ENCODE measurements at regions not wholly inside any gene's neighbourhood (a gene's known extent, or its start where the extent isn't known, plus 50 kb on each side); places are given as distances from the start of the nearest gene placed in this dataset.

DNA sequence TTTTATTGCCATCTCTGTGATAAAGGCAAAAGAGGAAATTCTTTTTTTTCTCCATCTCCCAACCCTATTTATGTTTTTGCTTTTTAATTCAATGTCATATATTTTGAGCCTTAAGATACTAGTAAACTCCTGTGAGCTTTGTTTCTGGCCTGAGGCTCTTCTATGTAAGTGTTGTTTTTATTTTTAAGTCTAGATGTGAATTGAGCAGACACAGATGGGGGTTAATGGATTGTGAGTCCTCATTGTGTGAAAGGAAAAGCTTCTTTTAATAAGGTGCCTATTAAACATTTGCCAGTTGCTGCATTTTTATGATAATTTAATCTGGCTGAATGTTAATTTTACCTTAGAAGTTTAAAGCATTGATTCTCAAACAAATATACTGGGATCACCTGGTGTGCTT is 2337.9 kb upstream of the RAG2 start:
- BruUV-seq (replicated peaks) = no TSS peak
- ChIA-PET CTCF (ENCODE audit: low intra/inter-chr PET ratio, low total read pairs) (no interaction called here), POLR2A (no interaction called here)
- no peak overlapping the region for H3K27ac ChIP-seq (ENCODE audit: extremely low read length, insufficient read depth, low read length)
- no peaks in the 10 kb centered on the region for H3K4me1 ChIP-seq (ENCODE audit: insufficient read depth, low read length)
- no peak for DNase-seq (ENCODE audit: low spot score)
- intact Hi-C loops (cut with micrococcal nuclease; ENCODE audit: unreplicated experiment) = no loop called here
- H3K79me2 ChIP-seq (ENCODE audit: insufficient read depth, low read length) = no peaks in the 10 kb centered on the region
- no peak overlapping the region for H3K4me2 ChIP-seq (ENCODE audit: low read depth, low read length)
- H3K9me3 ChIP-seq (ENCODE audit: low read length) = peaks cover 25% of the 10 kb centered on the region
- FAIRE-seq = no peak
- no peaks in the 10 kb centered on the region for H3K27me3 ChIP-seq (ENCODE audit: control insufficient read depth in 1 of 2, insufficient read depth in 2 of 2, low read length in 2 of 2)
- no peak for TF ChIP-seq NFIB (CRISPR knock-in tag; IDR thresholded peaks at IDR 0.05; ENCODE audit: borderline replicate concordance)
- TF ChIP-seq BHLHE40 (IDR thresholded peaks at IDR 0.05; ENCODE audit: low read length) = no peak
- no peak for TF ChIP-seq PHF8 (CRISPR knock-in tag; IDR thresholded peaks at IDR 0.05)
- TF ChIP-seq TEAD2 (CRISPR knock-in tag; IDR thresholded peaks at IDR 0.05) = no peak
- TF ChIP-seq SMARCE1 (IDR thresholded peaks at IDR 0.05; ENCODE audit: borderline replicate concordance) = no peak
- no peak for TF ChIP-seq FOXO1 (CRISPR knock-in tag; IDR thresholded peaks at IDR 0.05)
- TF ChIP-seq KAT7 (CRISPR knock-in tag; IDR thresholded peaks at IDR 0.05; ENCODE audit: borderline replicate concordance) = no peak
- TF ChIP-seq ZNF615 (CRISPR knock-in tag; IDR thresholded peaks at IDR 0.05; ENCODE audit: borderline replicate concordance) = no peak
- TF ChIP-seq HHEX (CRISPR knock-in tag; IDR thresholded peaks at IDR 0.05) = no peak
- no peak for TF ChIP-seq RCOR2 (CRISPR knock-in tag; IDR thresholded peaks at IDR 0.05)
- no peak for TF ChIP-seq EED (CRISPR knock-in tag; IDR thresholded peaks at IDR 0.05)
- no peak for TF ChIP-seq MXI1 (IDR thresholded peaks at IDR 0.05; ENCODE audit: borderline replicate concordance, low read depth, low read length)
- in situ Hi-C loops (cut with HindIII; ENCODE audit: extremely low pct_ligation_motif_present, low pct_unique_long_range_greater_than_20kb) = no loop called here
- no peaks in the 10 kb centered on the region for H4K20me1 ChIP-seq (ENCODE audit: insufficient read depth, low read length)
- no peak overlapping the region for H3K9ac ChIP-seq (ENCODE audit: insufficient read depth, low read depth, low read length)
- no peak for ATAC-seq
- no peak overlapping the region for H2AFZ ChIP-seq (ENCODE audit: low read length)
- no peaks in the 10 kb centered on the region for H3K36me3 ChIP-seq (replicated peaks in 1 of 2; ENCODE audit: control insufficient read depth in 1 of 2, insufficient read depth in 2 of 2, low read length in 2 of 2)
- H3K4me3 ChIP-seq (replicated peaks in 1 of 3; ENCODE audit: insufficient read depth in 1 of 3, low read depth in 2 of 3, low read length in 3 of 3) = no peak overlapping the region

DNA sequence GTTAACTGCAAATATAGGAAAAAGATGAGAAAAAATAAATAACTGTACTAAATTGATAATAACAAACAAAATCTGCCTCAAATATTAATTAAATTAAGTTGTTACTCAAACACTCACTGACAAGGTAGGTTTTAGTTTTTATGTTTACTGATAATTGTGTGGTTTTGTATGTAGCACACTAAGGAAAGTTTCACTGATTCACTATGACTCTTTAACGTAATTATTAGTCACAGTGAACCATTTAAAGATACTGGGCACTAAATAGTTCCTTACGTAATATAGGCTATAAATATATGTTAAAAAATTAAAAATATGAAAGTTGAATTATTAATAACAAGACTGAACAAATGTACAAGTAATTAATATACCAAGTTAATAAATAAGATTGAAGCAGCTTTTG is 2330.0 kb upstream of the RAG2 start:
- Histone ChIP-seq H3K36me3 (replicated peaks in 1 of 2; ENCODE audit: control insufficient read depth in 1 of 2, insufficient read depth in 2 of 2, low read length in 2 of 2) (no peaks in the 10 kb centered on the region), H4K20me1 (ENCODE audit: insufficient read depth, low read length) (no peaks in the 10 kb centered on the region), H3K79me2 (ENCODE audit: insufficient read depth, low read length) (no peaks in the 10 kb centered on the region), H3K9ac (ENCODE audit: insufficient read depth, low read depth, low read length) (no peak overlapping the region), H3K9me3 (ENCODE audit: low read length) (peaks cover 11% of the 10 kb centered on the region), H3K4me1 (ENCODE audit: insufficient read depth, low read length) (no peaks in the 10 kb centered on the region), H3K27ac (ENCODE audit: extremely low read length, insufficient read depth, low read length) (no peak overlapping the region), H2AFZ (ENCODE audit: low read length) (no peak overlapping the region), H3K4me2 (ENCODE audit: low read depth, low read length) (no peak overlapping the region), H3K27me3 (ENCODE audit: control insufficient read depth in 1 of 2, insufficient read depth in 2 of 2, low read length in 2 of 2) (no peaks in the 10 kb centered on the region; a peak in 1 of 5 replicates), H3K4me3 (replicated peaks in 1 of 3; ENCODE audit: insufficient read depth in 1 of 3, low read depth in 2 of 3, low read length in 3 of 3) (no peak overlapping the region)
- intact Hi-C loops (cut with micrococcal nuclease; ENCODE audit: unreplicated experiment) (no loop called here), in situ Hi-C loops (cut with HindIII; ENCODE audit: extremely low pct_ligation_motif_present, low pct_unique_long_range_greater_than_20kb) (no loop called here)
- FAIRE-seq = no peak
- WGBS (ENCODE audit: low lambda C conversion rate) = 10% methylated on average over 2 of the region's 2 CpGs
- CTCF ChIA-PET (ENCODE audit: low intra/inter-chr PET ratio, low total read pairs) = no interaction called here
- BruUV-seq (replicated peaks) = no TSS peak
- POLR2A ChIA-PET = no interaction called here
- DNase-seq (ENCODE audit: low spot score) = no peak
- ATAC-seq = no peak
- TF ChIP-seq NKX3-1 (CRISPR knock-in tag; IDR thresholded peaks at IDR 0.05) = no peak
- TF ChIP-seq IRF2 (CRISPR knock-in tag; IDR thresholded peaks at IDR 0.05) = no peak
- TF ChIP-seq, protein P1, sequence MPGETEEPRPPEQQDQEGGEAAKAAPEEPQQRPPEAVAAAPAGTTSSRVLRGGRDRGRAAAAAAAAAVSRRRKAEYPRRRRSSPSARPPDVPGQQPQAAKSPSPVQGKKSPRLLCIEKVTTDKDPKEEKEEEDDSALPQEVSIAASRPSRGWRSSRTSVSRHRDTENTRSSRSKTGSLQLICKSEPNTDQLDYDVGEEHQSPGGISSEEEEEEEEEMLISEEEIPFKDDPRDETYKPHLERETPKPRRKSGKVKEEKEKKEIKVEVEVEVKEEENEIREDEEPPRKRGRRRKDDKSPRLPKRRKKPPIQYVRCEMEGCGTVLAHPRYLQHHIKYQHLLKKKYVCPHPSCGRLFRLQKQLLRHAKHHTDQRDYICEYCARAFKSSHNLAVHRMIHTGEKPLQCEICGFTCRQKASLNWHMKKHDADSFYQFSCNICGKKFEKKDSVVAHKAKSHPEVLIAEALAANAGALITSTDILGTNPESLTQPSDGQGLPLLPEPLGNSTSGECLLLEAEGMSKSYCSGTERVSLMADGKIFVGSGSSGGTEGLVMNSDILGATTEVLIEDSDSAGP (CRISPR knock-in tag; IDR thresholded peaks at IDR 0.05; ENCODE audit: borderline replicate concordance) = no peak
- no peak for TF ChIP-seq RFX1 (IDR thresholded peaks at IDR 0.05)
- no peak for TF ChIP-seq TRIM24 (CRISPR knock-in tag; IDR thresholded peaks at IDR 0.05)
- no peak for TF ChIP-seq IKZF4 (CRISPR knock-in tag; IDR thresholded peaks at IDR 0.05; ENCODE audit: borderline replicate concordance, low read depth, not compliant biosample characterization)
- TF ChIP-seq POLR2AphosphoS5 (IDR thresholded peaks at IDR 0.05; ENCODE audit: low read depth, low read length) = no peak
- TF ChIP-seq, protein P2, sequence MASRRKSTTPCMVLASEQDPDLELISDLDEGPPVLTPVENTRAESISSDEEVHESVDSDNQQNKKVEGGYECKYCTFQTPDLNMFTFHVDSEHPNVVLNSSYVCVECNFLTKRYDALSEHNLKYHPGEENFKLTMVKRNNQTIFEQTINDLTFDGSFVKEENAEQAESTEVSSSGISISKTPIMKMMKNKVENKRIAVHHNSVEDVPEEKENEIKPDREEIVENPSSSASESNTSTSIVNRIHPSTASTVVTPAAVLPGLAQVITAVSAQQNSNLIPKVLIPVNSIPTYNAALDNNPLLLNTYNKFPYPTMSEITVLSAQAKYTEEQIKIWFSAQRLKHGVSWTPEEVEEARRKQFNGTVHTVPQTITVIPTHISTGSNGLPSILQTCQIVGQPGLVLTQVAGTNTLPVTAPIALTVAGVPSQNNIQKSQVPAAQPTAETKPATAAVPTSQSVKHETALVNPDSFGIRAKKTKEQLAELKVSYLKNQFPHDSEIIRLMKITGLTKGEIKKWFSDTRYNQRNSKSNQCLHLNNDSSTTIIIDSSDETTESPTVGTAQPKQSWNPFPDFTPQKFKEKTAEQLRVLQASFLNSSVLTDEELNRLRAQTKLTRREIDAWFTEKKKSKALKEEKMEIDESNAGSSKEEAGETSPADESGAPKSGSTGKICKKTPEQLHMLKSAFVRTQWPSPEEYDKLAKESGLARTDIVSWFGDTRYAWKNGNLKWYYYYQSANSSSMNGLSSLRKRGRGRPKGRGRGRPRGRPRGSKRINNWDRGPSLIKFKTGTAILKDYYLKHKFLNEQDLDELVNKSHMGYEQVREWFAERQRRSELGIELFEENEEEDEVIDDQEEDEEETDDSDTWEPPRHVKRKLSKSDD (CRISPR knock-in tag; IDR thresholded peaks at IDR 0.05; ENCODE audit: low read depth) = no peak

All from HepG2 (cell line).